ENCODE measurements at regions not wholly inside any gene's neighbourhood (a gene's known extent, or its start where the extent isn't known, plus 50 kb on each side); places are given as distances from the start of the nearest gene placed in this dataset.
A peak's percentile ranks its signal among the peaks of the same experiment; 100 is the strongest.

- TF ChIP-seq CTCF (IDR thresholded peaks at IDR 0.05; ENCODE audit: insufficient read depth, low read depth, low read length) (peak; percentile 25), EZH2 (IDR thresholded peaks at IDR 0.05; ENCODE audit: insufficient read depth, low read length) (no peak)
These were observed 692.6 kb upstream of the SLITRK1 start for GRCh38 chr13:84574851-84575250.

Measured in astrocyte (in vitro differentiated cells and primary cell).